T-helper 2 cell treated with Interferon-gamma antibody and Interleukin-4, amounts not matched to agents 5 μg/mL and 100 μg/mL, for 36 hours (primary cell): ENCODE measurements at regions not wholly inside any gene's neighbourhood (a gene's known extent, or its start where the extent isn't known, plus 50 kb on each side); places are given as distances from the start of the nearest gene placed in this dataset.

Experiments used
- DNase-seq: peaks from one replicate; pipeline ENCODE4 v3.0.0; 2021; ENCODE audit warnings: low spot score
- H3K27ac Mint-ChIP-seq: one replicate; pipeline ENCODE4 v1.8.0; 2021; ENCODE audit warnings: mild to moderate bottlenecking, mixed read lengths
- H3K27me3 Mint-ChIP-seq: one replicate; pipeline ENCODE4 v1.8.0; 2021; ENCODE audit warnings: low read depth, mixed read lengths
- H3K36me3 Mint-ChIP-seq: one replicate; pipeline ENCODE4 v1.8.0; 2021; ENCODE audit warnings: low read depth, mixed read lengths
- H3K4me1 Mint-ChIP-seq: one replicate; pipeline ENCODE4 v1.8.0; 2021; ENCODE audit warnings: low read depth, mixed read lengths
- H3K4me3 Mint-ChIP-seq: one replicate; pipeline ENCODE4 v1.8.0; 2022; ENCODE audit warnings: mild to moderate bottlenecking, moderate library complexity, mixed read lengths
- H3K9me3 Mint-ChIP-seq: one replicate; pipeline ENCODE4 v1.8.0; 2021; ENCODE audit warnings: mixed read lengths

DNA sequence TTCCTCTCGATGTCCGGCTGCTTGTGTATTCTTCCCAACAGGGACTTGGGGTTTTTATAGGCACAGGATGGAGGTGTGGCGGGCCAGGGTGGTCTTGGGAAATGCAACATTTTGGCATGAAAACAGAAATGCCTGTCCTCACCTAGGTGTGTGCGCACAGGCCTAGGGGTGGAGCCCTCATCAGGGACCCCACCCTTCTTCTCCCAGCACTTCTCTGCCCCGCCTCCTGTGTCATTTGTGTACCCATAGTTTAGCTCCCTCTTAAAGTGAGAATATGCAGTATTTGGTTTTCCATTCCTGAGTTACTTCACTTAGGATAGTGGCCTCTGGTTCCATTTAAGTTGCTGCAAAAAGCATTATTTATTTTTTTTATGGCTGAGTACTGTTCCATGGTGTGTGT, 90.2 kb upstream of the ITGB1 start:
- H3K36me3 Mint-ChIP-seq, result no peaks in the 10 kb centered on the region
- H3K27me3 Mint-ChIP-seq, result peaks cover 3% of the 10 kb centered on the region
- H3K27ac Mint-ChIP-seq, result no peak overlapping the region
- H3K4me1 Mint-ChIP-seq, result no peaks in the 10 kb centered on the region
- DNase-seq, result no peak
- no peaks in the 10 kb centered on the region for H3K9me3 Mint-ChIP-seq
- H3K4me3 Mint-ChIP-seq, result no peak overlapping the region

- DNase-seq, result no peak
- no peak overlapping the region for H3K4me3 Mint-ChIP-seq
- H3K9me3 Mint-ChIP-seq, result no peaks in the 10 kb centered on the region
- no peaks in the 10 kb centered on the region for H3K36me3 Mint-ChIP-seq
- H3K27me3 Mint-ChIP-seq, result peaks cover 3% of the 10 kb centered on the region
- no peaks in the 10 kb centered on the region for H3K4me1 Mint-ChIP-seq
- no peak overlapping the region for H3K27ac Mint-ChIP-seq
Measured at GRCh38 chr10:33047655-33048054, 89.6 kb upstream of the ITGB1 start.

- H3K36me3 Mint-ChIP-seq, result no peaks in the 10 kb centered on the region
- no peaks in the 10 kb centered on the region for H3K27me3 Mint-ChIP-seq
- no peak overlapping the region for H3K27ac Mint-ChIP-seq
- DNase-seq, result no peak
- H3K9me3 Mint-ChIP-seq, result no peaks in the 10 kb centered on the region
- H3K4me1 Mint-ChIP-seq, result no peaks in the 10 kb centered on the region
- no peak overlapping the region for H3K4me3 Mint-ChIP-seq
Measured at GRCh38 chr10:33046792-33047191, 88.8 kb upstream of the ITGB1 start.

- Mint-ChIP-seq H3K9me3 (no peaks in the 10 kb centered on the region), H3K27ac (no peak overlapping the region), H3K36me3 (no peaks in the 10 kb centered on the region), H3K4me3 (no peak overlapping the region), H3K27me3 (no peaks in the 10 kb centered on the region), H3K4me1 (no peaks in the 10 kb centered on the region)
- DNase-seq, result no peak
Measured at GRCh38 chr10:33045421-33045820, 87.4 kb upstream of the ITGB1 start.

GRCh38 chr10:33042565-33042964, 84.5 kb upstream of the ITGB1 start:
- Mint-ChIP-seq H3K9me3 (no peaks in the 10 kb centered on the region), H3K4me1 (no peaks in the 10 kb centered on the region), H3K4me3 (no peak overlapping the region), H3K27ac (no peak overlapping the region), H3K27me3 (no peaks in the 10 kb centered on the region), H3K36me3 (no peaks in the 10 kb centered on the region)
- no peak for DNase-seq

GRCh38 chr10:33041783-33042437, 83.9 kb upstream of the ITGB1 start:
- no peaks in the 10 kb centered on the region for H3K27me3 Mint-ChIP-seq
- H3K36me3 Mint-ChIP-seq, result no peaks in the 10 kb centered on the region
- no peaks in the 10 kb centered on the region for H3K4me1 Mint-ChIP-seq
- H3K27ac Mint-ChIP-seq, result no peak overlapping the region
- no peaks in the 10 kb centered on the region for H3K9me3 Mint-ChIP-seq
- DNase-seq, result no peak
- no peak overlapping the region for H3K4me3 Mint-ChIP-seq

GRCh38 chr10:33040436-33040835, 82.4 kb upstream of the ITGB1 start:
- DNase-seq, result no peak
- Mint-ChIP-seq H3K9me3 (no peaks in the 10 kb centered on the region), H3K27me3 (no peaks in the 10 kb centered on the region), H3K27ac (no peak overlapping the region), H3K4me1 (no peaks in the 10 kb centered on the region), H3K4me3 (no peak overlapping the region), H3K36me3 (no peaks in the 10 kb centered on the region)

DNA sequence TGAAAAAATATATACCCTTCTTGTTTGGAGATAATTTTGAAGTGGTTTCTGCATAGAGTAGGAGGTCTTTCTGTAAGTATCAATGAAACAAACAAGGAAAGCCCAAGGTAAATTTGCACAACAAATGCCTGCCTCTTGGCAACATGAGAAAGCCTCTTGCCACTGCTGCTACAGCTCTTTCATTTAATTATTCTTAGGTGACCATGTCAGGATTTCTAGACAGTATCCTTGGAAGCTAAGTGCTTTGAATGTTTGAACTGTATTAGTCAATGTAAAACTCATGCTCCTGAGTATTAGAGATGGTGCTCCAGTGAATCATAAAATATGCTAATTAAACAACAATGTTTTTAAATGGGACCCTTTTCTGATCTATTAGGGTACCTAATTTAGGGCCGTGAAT, 81.2 kb upstream of the ITGB1 start:
- no peaks in the 10 kb centered on the region for H3K9me3 Mint-ChIP-seq
- no peaks in the 10 kb centered on the region for H3K4me1 Mint-ChIP-seq
- no peak overlapping the region for H3K4me3 Mint-ChIP-seq
- H3K27me3 Mint-ChIP-seq, result no peaks in the 10 kb centered on the region
- H3K27ac Mint-ChIP-seq, result no peak overlapping the region
- DNase-seq, result no peak
- no peaks in the 10 kb centered on the region for H3K36me3 Mint-ChIP-seq

DNA sequence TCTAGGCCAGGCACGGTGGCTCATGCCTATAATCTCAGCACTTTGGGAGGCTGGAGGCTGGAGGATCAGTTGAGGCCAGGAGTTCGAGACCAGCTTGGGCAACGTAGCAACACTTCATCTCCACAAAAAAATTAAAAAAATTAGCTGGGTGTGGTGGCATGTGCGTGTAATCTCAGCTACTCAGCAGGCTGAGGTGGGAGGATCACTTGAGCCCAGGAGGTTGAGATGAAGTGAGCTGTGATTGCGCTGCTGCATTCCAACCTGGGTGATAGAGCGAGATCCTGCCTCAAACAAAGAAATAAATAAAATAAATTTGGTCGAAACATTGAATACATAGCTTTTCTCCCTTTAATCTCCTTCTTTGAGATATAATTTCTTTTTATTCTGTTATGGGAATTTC, 80.6 kb upstream of the ITGB1 start:
- Mint-ChIP-seq H3K9me3 (no peaks in the 10 kb centered on the region), H3K36me3 (no peaks in the 10 kb centered on the region), H3K27me3 (no peaks in the 10 kb centered on the region), H3K27ac (no peak overlapping the region), H3K4me3 (no peak overlapping the region), H3K4me1 (no peaks in the 10 kb centered on the region)
- DNase-seq, result no peak

- no peaks in the 10 kb centered on the region for H3K27me3 Mint-ChIP-seq
- H3K9me3 Mint-ChIP-seq, result no peaks in the 10 kb centered on the region
- no peaks in the 10 kb centered on the region for H3K4me1 Mint-ChIP-seq
- no peak for DNase-seq
- H3K27ac Mint-ChIP-seq, result no peak overlapping the region
- H3K4me3 Mint-ChIP-seq, result no peak overlapping the region
- H3K36me3 Mint-ChIP-seq, result no peaks in the 10 kb centered on the region
Measured at GRCh38 chr10:33037726-33038125, 79.7 kb upstream of the ITGB1 start.

GRCh38 chr10:33036670-33037069, 78.6 kb upstream of the ITGB1 start:
- H3K27ac Mint-ChIP-seq, result no peak overlapping the region
- no peaks in the 10 kb centered on the region for H3K4me1 Mint-ChIP-seq
- no peaks in the 10 kb centered on the region for H3K9me3 Mint-ChIP-seq
- no peak overlapping the region for H3K4me3 Mint-ChIP-seq
- DNase-seq, result no peak
- no peaks in the 10 kb centered on the region for H3K27me3 Mint-ChIP-seq
- H3K36me3 Mint-ChIP-seq, result no peaks in the 10 kb centered on the region

GRCh38 chr10:33035411-33035810, 77.4 kb upstream of the ITGB1 start:
- H3K27me3 Mint-ChIP-seq, result no peaks in the 10 kb centered on the region
- H3K4me3 Mint-ChIP-seq, result no peak overlapping the region
- no peaks in the 10 kb centered on the region for H3K36me3 Mint-ChIP-seq
- DNase-seq, result no peak
- H3K9me3 Mint-ChIP-seq, result no peaks in the 10 kb centered on the region
- no peak overlapping the region for H3K27ac Mint-ChIP-seq
- no peaks in the 10 kb centered on the region for H3K4me1 Mint-ChIP-seq

DNA sequence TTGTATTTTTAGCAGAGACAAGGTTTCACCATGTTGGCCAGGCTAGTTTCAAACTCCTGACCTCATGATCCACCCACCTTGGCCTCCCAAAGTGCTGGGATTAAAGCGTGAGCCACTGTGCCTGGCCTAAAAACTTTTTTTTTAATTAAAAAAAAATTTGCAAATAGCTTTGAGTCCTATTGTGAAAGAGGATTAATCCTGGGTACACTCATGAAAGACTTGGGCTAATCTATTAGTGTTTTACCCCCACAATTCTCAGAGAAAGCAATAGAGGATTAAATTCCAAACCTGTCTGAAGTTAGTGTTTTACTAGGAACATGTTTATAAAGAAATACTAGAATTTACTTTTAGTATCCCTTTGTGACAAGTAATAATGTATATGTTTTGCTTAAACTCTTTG, 76.9 kb upstream of the ITGB1 start:
- Mint-ChIP-seq H3K4me1 (no peaks in the 10 kb centered on the region), H3K27ac (no peak overlapping the region), H3K27me3 (no peaks in the 10 kb centered on the region), H3K4me3 (no peak overlapping the region), H3K36me3 (no peaks in the 10 kb centered on the region), H3K9me3 (no peaks in the 10 kb centered on the region)
- DNase-seq, result no peak

- Mint-ChIP-seq H3K36me3 (no peaks in the 10 kb centered on the region), H3K4me1 (peaks cover 1% of the 10 kb centered on the region), H3K27me3 (no peaks in the 10 kb centered on the region), H3K27ac (no peak overlapping the region), H3K4me3 (no peak overlapping the region), H3K9me3 (no peaks in the 10 kb centered on the region)
- no peak for DNase-seq
Measured at GRCh38 chr10:33032654-33033151, 74.7 kb upstream of the ITGB1 start.
